Renal cortex interstitium (tissue), 11 donors: ENCODE measurements at regions not wholly inside any gene's neighbourhood (a gene's known extent, or its start where the extent isn't known, plus 50 kb on each side); places are given as distances from the start of the nearest gene placed in this dataset.

Experiments
- DNase-seq, 11 donors: peaks; one replicate each; pipeline ENCODE4 v3.0.0-alpha.2; 2013; ENCODE audit warnings: low read depth in 9 of 11, low spot score in 4 of 11; ENCODE audit errors: extremely low read depth in 1 of 11

GRCh38 chr3:59654480-59655417 lies 604.9 kb upstream of the CFAP20DC start:
- no peak for DNase-seq

- no peak for DNase-seq
Measured at GRCh38 chr3:59654123-59654479, 604.3 kb upstream of the CFAP20DC start.

- no peak for DNase-seq
Measured at GRCh38 chr3:59653405-59654122, 603.7 kb upstream of the CFAP20DC start.

- no peak for DNase-seq
Measured at GRCh38 chr3:59644479-59645402, 594.9 kb upstream of the CFAP20DC start.

- DNase-seq, result no peak
Measured at GRCh38 chr3:59641169-59641899, 591.5 kb upstream of the CFAP20DC start.

GRCh38 chr3:59632760-59633573 lies 583.1 kb upstream of the CFAP20DC start:
- peak in 6 of 11 donors; percentile 19 to 46 (median 26) for DNase-seq

GRCh38 chr3:59631482-59631881 lies 581.7 kb upstream of the CFAP20DC start:
- no peak for DNase-seq

- DNase-seq, result no peak
Measured at GRCh38 chr3:59621037-59621436, 571.2 kb upstream of the CFAP20DC start.

GRCh38 chr3:59620325-59620724 lies 570.5 kb upstream of the CFAP20DC start:
- no peak for DNase-seq

- no peak for DNase-seq
Measured at GRCh38 chr3:59612444-59612715, 562.6 kb upstream of the CFAP20DC start.

GRCh38 chr3:59611649-59612443 lies 562.0 kb upstream of the CFAP20DC start:
- DNase-seq, result no peak

- peak in 9 of 11 donors; percentile 23 to 61 (median 43) for DNase-seq
Measured at GRCh38 chr3:59609657-59610348, 560.0 kb upstream of the CFAP20DC start.

- no peak for DNase-seq
Measured at GRCh38 chr3:59608356-59608755, 558.5 kb upstream of the CFAP20DC start.

- DNase-seq, result no peak
Measured at GRCh38 chr3:59607656-59608055, 557.8 kb upstream of the CFAP20DC start.

- no peak for DNase-seq
Measured at GRCh38 chr3:59606638-59607266, 556.9 kb upstream of the CFAP20DC start.

- DNase-seq, result no peak
Measured at GRCh38 chr3:59605944-59606534, 556.2 kb upstream of the CFAP20DC start.
